HS-5 (cell line): ENCODE measurements at regions not wholly inside any gene's neighbourhood (a gene's known extent, or its start where the extent isn't known, plus 50 kb on each side); places are given as distances from the start of the nearest gene placed in this dataset.
"Not testable (repeated sequence)": the region's sequence is repeated elsewhere in the genome, so short reads cannot be mapped to it uniquely, and the experiment has no call there.

Experiments used
- DNase-seq: peaks from one replicate; pipeline ENCODE4 v3.0.0-alpha.2; 2012; ENCODE audit warnings: low read depth

DNA sequence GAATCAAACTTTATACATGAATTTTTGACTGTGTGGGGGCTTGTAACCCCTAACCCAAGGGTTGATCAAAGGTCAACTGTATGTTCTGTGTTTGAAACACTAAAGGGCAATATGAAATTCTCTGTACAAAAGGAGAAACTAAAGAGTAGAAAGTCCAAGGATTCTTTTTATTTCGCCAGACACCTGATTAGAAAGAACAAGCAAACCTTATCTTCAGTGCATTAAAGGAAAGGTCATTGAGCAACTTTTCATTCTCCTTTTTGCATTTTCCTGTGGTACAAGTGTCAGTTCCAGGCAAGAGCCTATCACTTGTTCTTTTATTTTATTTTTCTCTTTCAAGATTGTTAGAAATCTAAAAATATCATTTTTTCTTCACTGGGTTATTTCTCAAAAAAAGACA, 430.1 kb upstream of the EPHA3 start:
- DNase-seq, result no peak

DNA sequence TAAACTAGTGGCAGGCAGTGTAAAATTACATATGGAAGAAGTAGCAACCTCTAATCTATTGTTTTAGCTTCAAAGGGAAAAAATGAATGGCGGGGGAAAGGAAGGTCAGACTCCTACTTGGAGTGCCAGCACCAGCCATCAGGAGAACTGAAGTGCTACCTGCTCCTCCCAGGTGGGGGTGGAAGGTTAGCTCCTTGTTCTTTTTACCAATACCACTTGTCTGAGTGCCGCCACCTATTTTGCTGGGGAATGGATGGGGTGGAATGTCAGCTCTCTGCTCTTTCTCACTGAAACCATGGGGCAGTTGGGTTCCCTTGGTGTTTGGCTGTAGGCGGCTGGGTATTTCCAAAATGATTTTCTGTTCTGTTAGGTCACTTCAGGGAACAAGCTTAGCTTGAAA, 428.7 kb upstream of the EPHA3 start:
- DNase-seq, result no peak

DNA sequence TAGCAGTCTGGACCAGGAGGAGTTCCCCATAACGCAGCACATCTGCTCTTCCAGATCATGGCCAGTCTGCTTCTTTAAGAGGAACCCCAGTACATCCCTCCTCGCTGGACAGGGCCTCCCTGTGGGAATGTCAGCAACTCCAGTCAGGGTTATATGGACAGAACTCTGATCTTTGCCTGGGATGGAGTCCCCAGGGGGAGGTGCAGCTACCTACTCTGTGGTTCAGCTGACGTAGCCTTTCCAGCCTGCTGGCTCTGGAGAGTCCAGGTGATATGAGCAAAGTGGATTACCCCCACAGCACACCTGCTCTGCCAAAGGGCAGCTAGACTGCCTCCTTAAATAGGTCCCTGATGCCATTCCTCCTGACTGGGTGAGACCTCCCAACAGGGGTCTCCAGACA, 417.1 kb upstream of the EPHA3 start:
- no peak for DNase-seq

DNA sequence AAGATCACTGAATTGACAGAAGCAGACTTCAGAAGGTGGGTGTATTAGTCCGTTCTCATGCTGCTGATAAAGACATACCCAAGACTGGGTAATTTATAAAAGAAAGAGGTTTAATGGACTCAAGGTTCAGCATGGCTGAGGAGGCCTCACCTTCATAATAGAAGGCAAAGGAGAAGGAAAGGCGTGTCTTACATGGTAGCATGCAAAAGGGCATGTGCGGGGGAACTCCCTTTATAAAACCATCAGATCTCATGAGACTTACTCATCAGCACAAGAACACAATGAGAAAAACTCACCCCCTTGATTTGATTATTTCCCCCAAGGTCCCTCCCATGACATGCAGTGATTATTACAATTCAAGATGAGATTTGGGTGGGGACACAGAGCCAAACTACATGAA, 416.3 kb upstream of the EPHA3 start:
- DNase-seq, result no peak

DNA sequence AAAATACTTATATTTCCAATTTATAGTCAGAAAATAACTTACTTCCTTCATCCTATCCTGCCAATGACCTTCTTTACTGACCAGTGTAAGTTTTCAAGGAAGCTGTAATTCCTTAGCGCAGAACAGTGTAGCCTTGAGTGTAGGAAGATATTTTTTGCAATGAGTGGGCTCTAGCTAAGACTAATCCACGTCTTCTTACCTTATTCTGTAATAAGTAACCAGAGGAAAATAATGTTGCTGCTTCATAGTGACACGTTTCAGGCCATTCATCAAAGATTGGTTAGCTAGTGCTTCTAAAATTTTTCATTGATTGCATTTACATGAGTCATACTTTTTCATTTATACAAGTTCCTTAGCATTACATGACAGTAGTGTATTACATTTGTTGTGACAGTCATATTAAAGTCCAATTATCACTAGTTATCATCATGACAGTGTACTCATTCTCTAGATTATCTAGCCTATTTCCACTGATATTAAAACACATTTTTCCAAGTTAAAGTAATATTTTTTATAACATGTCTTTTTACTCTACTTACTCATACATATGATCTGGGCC, 403.8 kb upstream of the EPHA3 start:
- no peak for DNase-seq

DNA sequence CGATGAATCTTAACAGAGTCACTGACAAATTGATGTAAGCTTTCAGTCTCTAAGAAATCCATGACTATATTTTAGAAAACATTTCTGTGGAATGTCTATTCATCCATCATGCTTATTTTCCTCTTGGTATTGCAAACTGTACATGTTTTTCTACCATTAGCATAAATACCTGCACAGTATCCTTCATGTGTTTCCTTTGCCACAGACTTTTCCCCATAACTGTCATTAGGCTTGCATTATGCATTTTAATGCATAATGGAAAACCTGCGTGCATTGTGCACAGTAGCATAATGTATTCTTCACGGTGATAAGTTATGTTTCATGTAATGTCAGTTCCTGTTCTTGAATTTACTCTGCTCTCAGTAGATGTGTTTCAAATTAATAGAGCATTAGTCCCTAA, 403.1 kb upstream of the EPHA3 start:
- DNase-seq, result no peak

DNA sequence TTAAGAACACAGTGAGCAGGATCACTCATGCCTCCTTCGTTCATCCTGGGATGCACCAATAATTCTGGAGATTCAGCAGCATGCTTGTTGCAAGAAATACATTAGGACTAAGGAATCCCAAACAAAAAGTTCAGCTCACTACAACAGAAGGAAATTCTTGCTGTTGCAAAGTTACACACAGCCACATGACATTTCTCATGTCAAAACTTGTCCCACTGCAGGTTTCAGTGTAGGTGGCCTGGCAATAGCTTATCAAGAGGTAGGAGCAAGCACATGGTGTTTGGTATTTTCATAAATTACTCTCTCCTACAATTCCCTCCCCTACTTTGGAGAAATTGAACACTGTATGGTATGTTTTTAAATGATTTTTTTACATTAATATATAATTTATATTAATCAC, 399.6 kb upstream of the EPHA3 start:
- DNase-seq, result no peak

DNA sequence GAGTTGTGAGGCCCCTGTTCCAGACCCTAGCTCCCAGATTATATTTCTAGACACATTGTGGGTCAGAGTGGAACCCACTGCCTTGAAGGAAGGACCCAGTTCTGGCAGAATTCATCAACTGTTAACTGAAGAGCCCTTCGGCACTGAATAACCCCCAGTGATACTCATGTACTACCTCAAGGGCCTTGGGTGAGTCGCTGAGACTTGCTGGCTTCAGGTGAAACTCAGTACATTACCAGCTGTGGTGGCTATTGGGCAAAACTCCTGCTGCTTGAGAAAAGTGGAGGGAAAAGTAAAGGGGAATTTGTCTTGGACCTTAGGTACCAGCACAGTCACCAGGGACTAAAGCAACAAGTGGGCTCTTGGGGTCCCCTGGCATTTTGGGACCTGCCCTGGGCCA, 394.9 kb upstream of the EPHA3 start:
- no peak for DNase-seq

DNA sequence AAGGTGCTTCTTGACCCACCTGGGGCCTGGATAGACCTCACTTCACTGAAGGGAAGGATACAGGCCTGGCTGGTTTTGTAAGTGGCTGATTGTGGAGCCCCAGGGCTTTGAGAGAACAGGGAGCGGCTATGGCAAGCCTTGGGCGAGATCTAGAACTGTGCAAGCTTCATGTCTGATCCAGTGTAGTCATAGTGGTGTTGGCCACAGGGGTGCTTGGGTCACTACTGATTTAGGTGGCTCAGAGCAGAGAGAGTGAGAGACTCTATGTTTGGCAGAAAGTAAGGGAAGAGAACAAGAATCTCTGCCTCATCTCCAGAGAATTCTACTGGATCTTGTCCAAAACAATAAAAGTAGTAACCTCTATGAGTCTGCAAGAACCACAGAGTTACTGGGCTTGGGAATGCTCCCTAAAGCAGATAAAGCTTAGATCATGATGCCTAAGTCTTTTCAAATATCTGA, 394.2 kb upstream of the EPHA3 start:
- peak; percentile 64 for DNase-seq

DNA sequence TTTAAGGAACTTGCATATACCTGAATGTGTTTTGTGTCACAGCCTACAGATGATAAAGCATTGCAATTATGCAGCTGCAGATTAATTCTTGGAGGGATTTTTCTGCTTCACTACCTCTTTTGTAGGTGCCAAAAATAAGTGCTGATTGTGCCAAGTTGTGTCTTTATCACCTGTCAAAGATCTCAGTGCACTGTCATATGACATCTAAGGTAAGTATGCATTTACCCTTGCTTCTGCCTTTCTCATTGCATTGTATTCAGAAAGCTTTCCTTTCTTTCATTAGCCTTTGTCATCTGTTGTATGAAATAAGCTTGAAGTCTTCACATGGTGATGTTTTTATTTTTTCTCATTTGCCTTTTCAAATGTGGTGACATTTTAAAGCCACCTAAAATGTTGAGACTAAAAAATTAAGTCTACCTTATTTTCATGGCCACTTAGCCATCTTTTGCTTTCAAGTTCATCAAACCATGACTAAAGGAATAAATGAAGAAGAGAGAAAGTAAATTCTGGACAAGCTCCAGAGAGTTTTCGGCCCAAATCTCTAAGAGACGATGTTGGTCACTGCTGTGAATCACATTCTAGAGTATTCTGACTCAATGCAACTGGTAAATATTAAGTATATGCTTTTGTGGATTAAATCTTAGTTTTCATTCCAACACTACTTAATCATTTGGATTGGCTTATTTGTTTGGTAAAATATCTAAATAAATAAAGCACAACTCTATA, 381.8 kb upstream of the EPHA3 start:
- no peak for DNase-seq

DNA sequence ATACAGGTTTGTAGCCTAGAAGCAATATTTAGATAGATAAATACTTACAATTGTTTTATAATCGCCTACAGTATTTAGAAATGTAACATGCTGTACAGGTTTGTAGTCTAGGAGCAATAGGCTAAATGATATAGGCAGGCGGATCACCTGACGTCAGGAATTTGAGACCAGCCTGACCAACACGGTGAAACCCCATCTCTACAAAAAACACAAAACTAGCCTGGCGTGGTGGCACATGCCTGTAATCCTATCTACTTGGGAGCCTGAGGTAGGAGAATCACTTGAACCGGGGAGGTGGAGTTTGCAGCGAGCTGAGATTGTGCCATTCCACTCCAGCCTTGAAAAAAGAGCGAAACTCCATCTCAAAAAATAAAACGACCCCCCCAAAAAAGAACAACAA, 375.2 kb upstream of the EPHA3 start:
- DNase-seq, result no peak

DNA sequence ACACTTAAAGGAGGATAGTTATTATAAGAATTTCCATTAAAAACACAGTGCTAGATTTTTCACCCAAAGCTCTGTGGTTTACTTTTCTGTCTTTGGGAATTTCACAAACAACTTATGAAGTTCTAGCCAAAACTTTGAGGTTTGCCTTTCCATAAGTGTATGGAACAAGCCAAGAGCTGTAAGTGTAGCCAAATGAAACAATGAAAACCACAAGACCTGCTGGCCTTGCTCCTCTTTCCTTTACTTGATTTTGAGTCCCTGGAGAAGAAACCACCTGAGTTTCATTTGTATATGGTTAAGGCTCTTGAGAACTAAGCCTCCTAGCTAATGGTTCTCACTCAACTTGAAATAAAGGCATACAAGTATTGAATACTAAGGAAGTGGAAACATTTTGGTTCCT, 365.3 kb upstream of the EPHA3 start:
- DNase-seq, result no peak

DNA sequence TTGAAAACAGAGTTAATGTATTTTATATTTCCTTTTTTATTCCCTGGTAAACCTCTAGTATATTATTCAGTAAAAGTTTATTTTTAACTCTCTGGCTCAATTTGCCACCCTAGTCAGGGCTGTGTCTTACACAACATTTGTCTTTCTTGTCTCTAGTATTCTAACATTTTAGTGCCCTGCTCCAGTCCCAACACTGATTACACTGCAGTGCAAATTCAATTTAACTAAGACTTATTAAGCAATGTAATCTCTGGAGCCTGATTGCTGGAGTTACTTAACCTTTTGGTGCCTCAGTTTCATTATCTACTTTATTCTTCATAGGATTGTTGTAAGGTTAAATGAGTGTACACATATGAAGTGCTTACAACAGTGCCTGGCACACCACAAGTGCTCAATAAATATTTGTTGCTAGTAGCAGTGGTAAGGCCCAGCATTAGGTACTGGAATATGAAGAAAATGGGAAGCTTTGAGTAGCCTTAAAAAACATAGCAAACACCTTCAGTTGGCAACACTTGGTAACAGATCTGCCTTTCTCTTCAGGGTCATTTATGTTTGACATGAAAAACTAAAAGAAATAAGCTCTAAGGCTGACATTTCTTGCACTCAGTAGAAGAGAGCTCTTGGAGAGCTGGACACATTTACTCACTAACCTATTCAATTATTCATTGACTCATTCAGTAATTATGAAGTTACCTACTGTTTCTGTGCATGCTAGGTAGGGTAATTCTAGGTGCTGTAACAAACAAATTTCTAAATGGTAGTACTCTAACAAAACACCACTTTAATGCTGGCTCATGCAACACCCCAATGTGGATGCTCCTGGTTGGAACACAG, 364.5 kb upstream of the EPHA3 start:
- DNase-seq, result no peak

DNA sequence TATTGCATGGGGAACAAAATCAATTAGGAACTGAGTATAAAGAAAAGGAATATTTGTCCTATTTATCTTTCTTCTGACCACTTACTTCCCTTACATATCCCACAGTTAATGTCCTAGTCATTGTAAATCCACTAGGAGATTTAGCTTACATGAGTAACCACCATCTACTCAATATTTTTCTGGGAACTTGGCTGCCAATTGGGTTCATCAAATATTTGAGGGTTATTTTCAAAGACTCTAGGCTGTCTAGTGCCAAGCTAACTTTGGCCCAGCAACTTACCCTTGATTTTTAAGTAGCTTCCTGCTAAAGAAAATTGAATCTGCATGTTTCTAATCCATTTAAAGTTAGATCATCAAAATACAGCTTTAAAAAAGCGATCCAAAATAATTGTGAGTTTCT, 362.5 kb upstream of the EPHA3 start:
- no peak for DNase-seq

DNA sequence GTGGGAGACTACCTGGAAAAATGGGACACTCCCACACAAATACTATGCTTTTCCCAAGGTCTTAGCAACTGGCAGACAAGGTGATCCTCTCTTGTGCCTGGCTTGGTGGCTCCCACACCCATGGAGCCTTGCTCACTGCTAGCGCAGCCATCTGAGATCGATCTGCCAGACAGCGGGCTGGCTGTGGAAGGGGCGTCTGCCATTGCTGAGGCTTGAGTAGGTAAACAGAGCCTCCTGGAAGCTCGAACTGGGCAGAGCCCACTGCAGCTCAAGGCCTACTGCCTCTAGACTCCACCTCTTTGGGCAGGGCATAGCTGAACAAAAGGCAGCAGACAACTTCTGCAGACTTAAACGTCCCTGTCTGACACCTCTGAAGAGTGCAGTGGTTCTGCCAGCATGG, 360.3 kb upstream of the EPHA3 start:
- not testable (repeated sequence) for DNase-seq

DNA sequence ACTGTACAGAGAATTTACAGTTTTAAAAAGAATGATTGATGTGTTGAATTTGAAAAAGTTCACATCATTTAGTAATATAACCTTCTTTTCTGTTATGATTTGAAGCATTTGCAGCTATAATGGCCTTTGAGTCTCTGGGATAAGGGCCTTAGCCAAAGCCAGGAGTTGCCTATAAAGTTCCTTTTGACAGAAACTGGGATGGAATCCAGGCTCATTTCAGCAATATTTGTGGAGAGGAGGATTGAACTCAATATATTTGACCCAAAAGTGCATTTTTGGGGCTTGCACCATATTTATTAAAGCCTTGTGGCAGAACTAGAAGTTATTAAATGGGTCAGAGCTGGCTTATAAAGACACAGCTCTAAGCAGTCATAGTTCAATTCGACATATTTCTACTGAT, 348.7 kb upstream of the EPHA3 start:
- DNase-seq, result no peak

DNA sequence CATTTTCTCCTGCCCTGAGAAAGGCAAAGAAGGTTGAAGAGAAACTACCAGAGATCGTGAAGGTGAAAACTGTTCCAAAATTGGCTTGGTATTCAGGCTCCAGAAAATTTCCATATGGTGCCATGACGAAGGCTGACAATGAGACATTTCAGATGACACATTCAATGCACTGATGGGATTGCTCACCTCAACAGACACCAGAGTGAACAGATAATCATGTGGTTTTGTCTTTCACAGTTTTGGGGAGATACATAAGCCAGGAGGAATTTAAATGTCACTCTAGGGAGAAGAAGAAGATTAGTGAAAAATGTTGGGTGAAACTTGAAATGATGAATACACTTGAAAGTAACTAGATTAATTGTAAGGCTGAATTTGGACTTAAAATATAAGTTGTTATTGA, 339.7 kb upstream of the EPHA3 start:
- DNase-seq, result peak; percentile 23

DNA sequence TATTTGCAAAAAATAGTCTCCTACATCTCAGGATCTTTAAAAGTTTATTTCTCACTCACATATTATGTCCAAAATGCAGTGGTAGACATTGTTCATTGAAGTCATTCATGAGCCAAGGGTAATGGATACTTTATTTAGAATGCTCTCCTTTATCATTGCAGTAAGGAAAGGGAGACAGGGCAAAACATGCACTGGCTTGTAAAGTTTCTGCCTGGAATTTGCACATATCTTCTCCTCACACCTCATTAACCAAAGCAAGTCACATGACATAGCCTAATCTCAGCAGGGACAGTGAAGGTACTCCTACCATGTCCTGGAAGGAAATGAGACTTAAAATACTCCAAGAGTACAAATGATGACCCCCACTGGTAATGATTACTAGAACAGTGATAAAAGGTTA, 333.7 kb upstream of the EPHA3 start:
- DNase-seq, result no peak

DNA sequence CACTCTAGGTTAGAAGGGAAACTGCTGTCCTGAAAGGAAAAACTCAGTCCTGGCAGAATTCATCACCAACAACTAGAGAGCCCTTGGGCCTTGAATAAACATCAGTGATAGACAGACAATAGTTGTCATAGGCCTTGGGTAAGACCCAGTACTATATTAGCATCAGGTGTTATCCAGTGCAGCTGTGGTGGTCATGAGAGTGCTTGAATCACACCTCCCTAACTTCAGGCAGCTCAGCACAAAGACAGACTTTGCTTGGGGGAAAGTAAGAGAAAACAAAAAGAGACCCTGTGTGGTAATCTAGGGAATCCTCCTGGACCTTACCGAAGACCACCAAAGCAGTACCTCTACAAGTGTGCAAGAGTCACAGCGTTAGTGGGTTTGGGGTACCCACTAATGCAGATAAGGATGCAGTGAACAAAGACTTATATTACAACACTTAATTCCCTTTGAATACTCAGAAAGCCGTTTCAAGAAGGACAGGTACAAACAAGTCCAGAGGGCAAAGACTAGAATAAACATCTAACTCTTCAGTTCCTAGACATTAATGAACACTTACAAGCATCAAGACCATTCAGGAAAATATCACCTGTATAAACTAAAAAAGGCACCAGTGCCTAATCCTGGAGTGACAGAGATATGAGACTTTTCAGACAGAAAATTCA, 332.3 kb upstream of the EPHA3 start:
- DNase-seq, result no peak

DNA sequence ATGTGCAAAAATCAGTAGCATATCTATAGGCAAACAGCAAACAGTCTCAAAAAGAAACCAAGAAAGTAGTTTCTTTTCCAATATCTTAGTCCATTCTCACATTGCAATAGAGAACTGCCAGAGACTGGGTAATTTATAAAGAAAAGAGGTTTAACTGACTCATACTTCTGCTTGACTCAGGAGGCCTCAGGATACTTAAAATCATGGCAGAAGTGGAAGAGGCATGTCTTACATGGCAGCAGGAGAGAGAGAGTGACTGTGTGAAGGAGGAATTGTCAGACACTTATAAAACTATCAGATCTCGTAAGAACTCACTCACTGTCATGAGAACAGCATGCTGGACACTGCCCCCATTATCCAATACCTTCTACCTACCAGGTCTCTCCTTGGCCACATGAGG, 327.9 kb upstream of the EPHA3 start:
- DNase-seq, result no peak

DNA sequence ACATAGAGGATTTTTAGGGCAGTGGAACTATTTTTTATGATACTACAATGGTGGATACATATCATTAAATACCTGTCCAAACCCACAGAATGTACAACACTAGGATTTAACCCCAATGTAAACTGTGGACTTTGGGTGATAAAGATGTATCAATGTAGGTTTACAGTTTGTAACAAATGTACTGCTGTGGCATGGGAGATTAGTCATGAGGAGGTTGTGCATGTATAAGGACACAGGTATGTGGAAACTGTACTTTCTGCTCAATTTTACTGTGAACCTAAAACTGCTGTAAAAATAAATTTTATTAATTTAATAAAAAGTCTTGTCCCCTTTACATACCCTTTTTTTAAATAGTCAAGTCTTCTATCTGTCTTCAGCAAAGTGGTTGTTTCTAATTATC, 322.5 kb upstream of the EPHA3 start:
- no peak for DNase-seq

DNA sequence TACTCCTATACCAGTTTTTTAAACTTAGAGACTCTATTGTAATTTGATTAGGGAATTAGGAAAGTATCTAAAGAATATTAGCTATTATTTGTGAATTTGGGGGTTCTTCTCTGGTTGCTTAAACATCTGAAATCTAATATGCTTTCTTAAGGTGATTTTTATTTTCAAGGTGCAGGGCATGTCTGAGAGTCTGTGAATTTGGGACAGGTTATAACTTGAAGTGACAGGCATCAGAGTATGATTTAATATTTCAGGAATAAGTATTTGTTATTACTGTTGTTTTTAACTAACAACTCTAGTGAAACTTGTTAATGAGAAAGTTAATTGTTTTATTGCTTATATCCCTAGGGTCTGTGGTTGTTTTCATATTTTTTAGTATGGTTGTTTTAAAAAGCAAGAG, 321.6 kb upstream of the EPHA3 start:
- DNase-seq, result no peak

DNA sequence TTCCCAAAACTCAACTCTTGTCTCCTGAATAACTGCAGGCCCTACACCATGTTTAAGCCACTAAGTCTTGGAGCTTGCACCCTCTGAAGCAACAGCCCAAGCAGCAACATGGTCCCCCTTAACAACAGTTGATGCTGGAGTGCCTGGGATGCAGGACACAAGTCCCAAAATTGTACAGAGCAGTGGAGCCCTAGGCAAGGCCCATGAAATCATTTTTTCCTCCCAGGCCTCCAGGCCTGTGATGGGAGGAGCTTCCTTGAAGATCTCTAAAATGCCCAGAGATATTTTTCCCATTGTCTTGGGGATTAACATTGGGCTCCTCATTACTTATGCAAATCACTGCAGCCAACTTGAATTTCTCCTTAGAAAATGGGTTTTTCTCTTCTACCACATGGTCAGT, 311.9 kb upstream of the EPHA3 start:
- DNase-seq, result no peak
